Right ventricle myocardium inferior (tissue), 1 donor: ENCODE measurements at regions not wholly inside any gene's neighbourhood (a gene's known extent, or its start where the extent isn't known, plus 50 kb on each side); places are given as distances from the start of the nearest gene placed in this dataset.
"Not testable (repeated sequence)": the region's sequence is repeated elsewhere in the genome, so short reads cannot be mapped to it uniquely, and the experiment has no call there.

Experiments
- ATAC-seq: fragments of 200-7000 bp; cut with Tn5 transposase; one replicate; pipeline ENCODE4 v1.9.1; 2020; ENCODE audit warnings: mild to moderate bottlenecking, moderate library complexity
- DNase-seq: peaks from one replicate; pipeline ENCODE4 v3.0.0; 2021; ENCODE audit errors: missing footprints
- intact Hi-C: fragments of 100-400 bp; cut with DNase I; formaldehyde crosslinking; loops from one replicate; pipeline ENCODE4 v1.11.0; 2022
- donor health status: DM: no; HTN: yes; CAD: no; lungs with severe emphysema.

GRCh38 chr5:57931352-57931751 is 448.7 kb upstream of the ACTBL2 start:
- intact Hi-C loops: no loop called here
- DNase-seq: no peak

GRCh38 chr5:57929271-57929670 is 446.7 kb upstream of the ACTBL2 start:
- DNase-seq: no peak
- ATAC-seq: no peak
- intact Hi-C loops: no loop called here

More at GRCh38 chr5:57931352-57931751, 448.7 kb upstream of the ACTBL2 start:
- ATAC-seq: no peak

GRCh38 chr5:57923094-57923493 is 440.5 kb upstream of the ACTBL2 start:
- intact Hi-C loops, DNase-seq, ATAC-seq: not testable (repeated sequence)

DNA sequence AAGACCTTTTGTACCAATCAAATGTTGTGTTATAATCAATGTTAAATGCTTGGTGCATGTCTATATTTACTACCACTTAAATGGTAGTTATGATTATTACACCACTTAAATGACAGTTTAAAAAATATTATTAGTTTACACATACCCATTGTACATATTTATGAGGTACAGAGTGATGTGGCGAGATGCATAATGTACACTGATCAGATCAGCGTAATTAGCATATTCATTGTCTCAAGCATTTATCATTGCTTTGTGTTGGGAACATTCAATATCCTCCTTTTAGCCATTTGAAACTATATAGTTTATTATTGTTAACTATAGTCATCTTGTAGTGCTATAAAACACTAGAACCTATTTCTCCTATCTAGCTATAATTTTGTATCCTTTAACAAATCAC is 434.4 kb upstream of the ACTBL2 start:
- ATAC-seq (no peak), DNase-seq (no peak)
- intact Hi-C loops: no loop called here

GRCh38 chr5:57915536-57915935 is 432.9 kb upstream of the ACTBL2 start:
- ATAC-seq (no peak), DNase-seq (no peak)
- intact Hi-C loops: no loop called here

DNA sequence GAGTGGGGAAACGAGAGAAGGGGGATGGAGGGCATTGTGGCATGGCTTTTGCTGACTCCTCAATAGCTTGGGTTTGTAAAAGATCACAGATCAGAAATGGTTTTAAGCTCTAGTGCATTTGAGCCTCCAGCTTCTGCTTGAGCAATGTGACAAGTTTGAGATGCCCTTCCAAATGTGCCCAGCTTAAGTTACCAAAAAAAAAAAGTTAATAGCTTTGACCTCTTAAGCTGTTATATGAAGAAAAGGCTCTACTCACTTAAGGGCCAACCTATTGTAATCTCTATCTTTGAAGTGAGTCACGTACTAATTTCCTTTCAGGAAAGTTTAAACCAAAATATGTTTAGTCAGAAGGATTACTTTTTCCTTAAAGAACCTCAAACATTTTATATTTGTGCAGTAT is 428.8 kb upstream of the ACTBL2 start:
- DNase-seq (no peak), ATAC-seq (no peak)
- intact Hi-C loops: no loop called here

DNA sequence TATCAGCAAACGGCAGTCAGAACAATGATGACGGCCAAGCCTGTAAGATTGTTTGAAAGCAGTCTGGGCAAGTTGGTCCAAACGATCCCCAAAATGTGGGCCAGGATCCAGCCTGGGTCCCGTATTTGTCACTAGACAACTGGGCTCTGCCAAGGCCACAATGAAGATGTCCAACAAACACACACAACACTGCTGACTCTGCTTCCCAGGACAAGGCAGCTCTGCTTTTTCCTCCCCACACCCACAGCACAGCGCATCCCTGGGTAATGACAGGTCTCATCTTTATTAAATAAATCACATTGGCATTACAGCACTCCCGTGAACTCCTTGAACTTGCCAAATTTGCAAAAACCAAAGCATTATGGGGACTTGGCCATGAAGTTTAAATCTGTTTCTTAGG is 424.1 kb upstream of the ACTBL2 start:
- DNase-seq: peak; percentile 53
- ATAC-seq: peak; percentile 70
- intact Hi-C loops: no loop called here

- DNase-seq (no peak), ATAC-seq (no peak)
- intact Hi-C loops: no loop called here
Observed at GRCh38 chr5:57903458-57903857, 420.8 kb upstream of the ACTBL2 start.

DNA sequence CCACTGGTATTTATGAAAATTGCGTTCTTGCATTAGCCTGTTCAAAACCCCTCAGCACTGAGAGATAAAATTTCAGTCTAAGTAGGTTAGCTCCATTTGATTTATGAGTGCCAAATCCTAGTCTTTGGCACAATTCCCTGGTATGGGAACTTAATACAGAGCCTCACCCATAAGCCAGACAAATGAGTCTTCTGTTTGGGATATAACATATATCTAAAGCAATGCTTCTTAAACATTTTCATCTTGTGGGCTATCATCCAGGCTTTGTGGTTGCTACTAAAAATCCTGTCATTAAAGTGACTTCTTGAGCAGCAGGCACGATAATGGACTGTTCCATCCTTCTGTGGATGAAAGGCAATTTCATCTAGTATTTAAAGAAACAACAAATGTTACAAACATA is 419.5 kb upstream of the ACTBL2 start:
- DNase-seq: no peak
- intact Hi-C loops: no loop called here
- ATAC-seq: no peak

- intact Hi-C loops: no loop called here
- DNase-seq (no peak), ATAC-seq (no peak)
Observed at GRCh38 chr5:57900381-57900944, 417.9 kb upstream of the ACTBL2 start.

DNA sequence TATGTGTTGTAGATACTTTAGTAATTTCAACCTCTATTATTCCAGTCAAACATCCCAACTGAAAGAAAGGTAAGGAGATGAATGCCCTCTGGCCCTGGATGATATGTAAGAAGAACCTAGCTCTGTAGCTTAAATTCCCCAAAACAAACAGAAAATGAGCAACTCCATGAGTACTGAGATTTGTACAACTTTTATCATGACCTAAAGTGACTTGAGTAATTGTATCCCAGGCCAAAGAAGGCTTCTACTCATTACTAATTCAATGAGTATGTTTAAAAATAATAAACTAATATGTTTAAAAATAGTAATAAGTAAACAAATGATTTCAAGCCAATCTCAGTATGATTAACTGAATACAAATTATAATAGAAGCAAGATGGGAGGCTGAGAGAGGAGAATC is 414.0 kb upstream of the ACTBL2 start:
- ATAC-seq (no peak), DNase-seq (no peak)
- intact Hi-C loops: no loop called here

DNA sequence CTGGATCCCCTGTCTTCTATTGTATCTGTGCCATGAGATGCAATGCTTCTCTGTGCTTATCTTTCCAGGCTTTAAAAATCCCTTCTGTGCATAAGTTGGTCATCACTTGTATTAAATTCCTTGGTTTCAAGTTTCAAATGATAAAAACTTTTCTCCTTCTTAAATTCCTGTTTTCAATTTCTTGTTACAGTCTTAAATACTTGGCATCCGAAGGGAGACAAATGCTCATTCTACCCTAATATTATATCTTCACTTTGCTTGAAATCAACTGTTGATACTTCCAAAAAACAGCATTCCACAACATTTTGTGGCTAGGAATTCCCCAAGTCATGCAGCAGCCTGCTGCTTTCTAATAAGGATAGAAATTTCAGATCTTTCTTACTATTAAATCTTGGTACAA is 413.2 kb upstream of the ACTBL2 start:
- DNase-seq: no peak
- no peak for ATAC-seq
- intact Hi-C loops: no loop called here

DNA sequence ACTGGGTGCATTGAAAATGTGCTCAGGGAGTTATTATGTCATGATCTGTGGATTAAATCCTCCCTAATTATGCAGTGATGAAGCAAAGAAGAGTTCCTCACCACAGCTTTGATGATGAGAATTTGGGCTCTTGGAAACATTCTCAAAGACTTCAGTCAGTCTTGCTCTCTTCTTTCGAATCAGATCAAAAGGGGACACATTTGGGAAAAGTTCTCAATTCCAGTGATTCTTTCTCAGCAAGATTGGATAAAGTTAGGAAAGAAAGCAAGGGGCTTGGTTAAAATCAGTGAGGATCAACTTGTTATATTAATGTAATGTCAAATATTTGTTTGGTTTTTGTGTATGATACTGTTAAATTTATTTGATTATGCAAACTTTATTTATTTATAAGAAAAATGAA is 411.3 kb upstream of the ACTBL2 start:
- no peak for ATAC-seq
- DNase-seq: no peak
- intact Hi-C loops: no loop called here

DNA sequence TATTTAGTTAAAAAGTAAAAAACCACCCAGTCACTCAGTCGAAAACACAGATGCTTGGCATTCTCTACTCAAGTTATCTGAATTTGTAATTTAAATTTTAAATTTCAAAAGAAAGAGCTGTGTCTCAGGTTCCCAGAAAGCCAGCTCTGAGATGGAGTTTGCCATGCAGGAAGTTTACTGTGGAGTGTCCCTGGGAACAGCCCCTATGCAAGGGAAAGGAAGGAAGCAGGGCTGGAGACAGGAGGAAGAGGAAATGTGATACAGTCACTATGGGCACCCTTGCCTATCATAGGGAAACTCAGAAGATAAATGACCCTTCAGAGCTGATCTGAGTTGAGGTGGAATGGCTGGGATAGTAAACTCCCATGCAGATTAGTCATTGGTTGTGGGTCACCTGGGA is 408.8 kb upstream of the ACTBL2 start:
- ATAC-seq (no peak), DNase-seq (no peak)
- intact Hi-C loops: no loop called here

DNA sequence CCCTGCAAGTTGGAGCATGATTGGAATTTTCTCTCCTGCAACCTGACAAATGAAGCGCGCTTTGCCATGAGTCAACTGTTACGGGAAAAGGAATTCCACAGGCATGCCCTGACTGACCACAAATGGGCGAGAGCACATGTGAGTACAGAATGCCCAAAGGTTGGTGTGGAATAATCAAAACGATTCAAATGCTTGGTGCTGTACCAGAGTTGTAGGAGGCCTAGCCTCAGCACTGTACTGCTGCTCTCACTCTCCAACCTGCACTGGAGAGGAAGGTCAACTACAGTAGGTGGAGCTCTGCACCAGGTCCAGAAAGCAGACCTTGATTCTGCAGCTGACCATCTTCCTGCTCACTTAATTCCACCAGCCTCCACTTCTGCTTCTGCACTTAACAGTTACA is 406.9 kb upstream of the ACTBL2 start:
- intact Hi-C loops: loop anchor here (2.0 to 5.0 kb wide), 2 partner anchors 109 to 358 kb away; no protein-coding TSS in a partner anchor
- no peak for DNase-seq
- peak; percentile 83 for ATAC-seq

DNA sequence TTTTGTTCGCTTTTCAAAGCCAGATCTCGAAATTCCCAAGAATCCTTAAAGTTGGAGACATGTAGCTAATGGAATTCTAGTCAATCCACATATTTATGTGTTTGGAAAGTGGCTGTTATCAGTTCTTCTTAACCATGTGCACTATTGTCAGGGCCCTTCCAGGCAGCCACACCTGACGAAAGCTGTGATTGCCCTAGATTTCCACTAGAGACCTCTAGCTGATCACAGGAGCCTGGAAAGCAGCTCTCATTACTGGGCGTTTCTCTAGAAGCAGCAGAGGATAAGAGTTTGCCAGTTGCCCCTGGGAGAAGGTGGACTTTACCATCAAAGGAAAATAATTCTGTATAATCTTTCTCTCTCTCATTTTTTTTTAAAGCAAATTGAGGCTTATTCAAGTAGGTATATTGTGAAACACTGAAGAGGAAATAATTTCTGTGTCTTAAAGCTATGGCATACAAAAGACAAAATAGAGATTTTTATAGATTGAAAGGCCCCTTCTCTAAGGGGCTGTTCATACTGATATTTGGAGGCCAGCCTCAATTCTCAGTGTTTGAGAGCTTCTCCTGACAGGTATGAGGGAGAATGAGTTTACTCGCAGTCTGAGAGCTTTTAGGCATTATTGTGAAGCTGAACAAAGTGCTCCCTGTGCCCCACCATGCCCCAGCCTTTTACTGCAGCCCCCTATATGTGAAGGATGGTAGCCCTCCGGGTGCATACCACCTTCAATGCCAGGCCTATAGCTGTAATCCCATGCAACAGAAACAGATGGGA is 405.4 kb upstream of the ACTBL2 start:
- ATAC-seq (peak; percentile 78), DNase-seq (no peak)
- intact Hi-C loops: loop anchor here (1.0 to 5.0 kb wide), 5 partner anchors 107 to 589 kb away; partner anchors contain the start of gene PLK2

DNA sequence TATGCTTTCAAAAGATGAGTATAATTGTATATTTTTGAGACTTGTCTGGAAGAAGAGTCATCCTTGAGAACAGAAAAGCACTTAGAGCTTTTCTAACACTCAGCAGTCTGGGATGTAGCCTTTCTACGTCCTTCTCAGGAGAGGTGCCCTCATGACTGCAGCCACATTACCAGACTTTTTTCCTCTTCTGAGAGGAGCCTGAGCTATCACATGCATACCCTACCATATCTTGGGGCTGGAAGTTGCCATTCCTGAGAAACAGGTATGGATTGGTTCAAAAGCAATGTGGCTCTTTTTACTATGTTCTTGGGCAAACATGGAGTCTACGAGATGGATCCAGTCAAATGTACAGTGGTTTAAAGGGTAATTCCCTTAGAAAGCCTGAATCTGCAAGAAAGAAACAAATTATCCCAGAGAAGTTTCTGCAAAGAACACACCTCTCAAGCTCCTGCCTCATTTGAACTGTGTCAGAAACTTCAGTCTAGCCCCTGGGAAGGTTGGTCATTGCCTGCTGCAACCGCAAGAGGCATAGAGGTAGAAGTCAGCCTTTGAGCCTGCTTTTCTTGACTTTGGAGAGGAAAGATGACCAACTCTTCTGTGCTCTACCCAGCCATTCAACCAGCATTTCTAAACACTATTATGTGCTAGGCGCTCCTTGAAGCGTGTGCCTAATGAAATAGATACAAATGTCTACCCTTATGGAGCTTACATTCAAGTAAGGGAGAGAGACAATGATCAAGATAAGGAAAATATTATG is 401.9 kb upstream of the ACTBL2 start:
- DNase-seq (no peak), ATAC-seq (no peak)
- intact Hi-C loops: loop anchor here (5.0 kb wide), 1 partner anchor 363 kb away; no protein-coding TSS in a partner anchor

DNA sequence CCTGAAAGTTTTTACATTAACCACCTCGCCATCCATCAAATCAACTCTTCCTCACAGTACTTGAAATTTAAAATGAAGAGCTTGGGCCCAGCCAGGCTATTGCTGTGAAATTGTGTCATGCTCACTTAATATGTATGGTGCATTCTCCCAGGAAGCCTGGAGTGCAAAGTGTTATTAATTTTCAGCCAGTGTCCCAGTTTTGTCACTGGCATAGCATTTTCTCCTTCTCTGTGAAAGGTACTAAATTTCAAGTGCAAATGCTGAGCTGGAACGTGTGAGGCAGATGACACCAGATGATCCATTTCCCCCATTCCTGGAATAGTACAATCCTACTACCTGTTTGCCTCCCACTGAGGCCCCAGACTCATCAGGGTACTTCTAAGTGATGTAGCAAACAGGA is 397.6 kb upstream of the ACTBL2 start:
- ATAC-seq (no peak), DNase-seq (no peak)
- intact Hi-C loops: no loop called here

GRCh38 chr5:57878301-57878722 is 395.7 kb upstream of the ACTBL2 start:
- DNase-seq (no peak), ATAC-seq (no peak)
- intact Hi-C loops: no loop called here

- intact Hi-C loops: no loop called here
- ATAC-seq (no peak), DNase-seq (no peak)
Observed at GRCh38 chr5:57871496-57871895, 388.9 kb upstream of the ACTBL2 start.
